CD4-positive, alpha-beta T cell (primary cell): ENCODE measurements at regions not wholly inside any gene's neighbourhood (a gene's known extent, or its start where the extent isn't known, plus 50 kb on each side); places are given as distances from the start of the nearest gene placed in this dataset.

ENCODE experiments used
- ATAC-seq: fragments of 200-7000 bp; cut with Tn5 transposase; one replicate; pipeline ENCODE4 v1.10.0; 2022; ENCODE audit warnings: mild to moderate bottlenecking; ENCODE audit not compliant: poor library complexity
- CTCF ChIA-PET: fragments of 350-600 bp; sonication (Branson Sonifier 250); formaldehyde crosslinking; loops from one replicate; lab custom pipeline; 2021; ENCODE audit warnings: antibody characterized with exemption, inconsistent platforms; lab: Charles Lee
- POLR2A ChIA-PET: fragments of 350-600 bp; sonication (Branson Sonifier 250); formaldehyde crosslinking; loops from one replicate; lab custom pipeline; 2021; ENCODE audit warnings: antibody characterized with exemption, inconsistent platforms; lab: Charles Lee
- DNase-seq, 14 experiments: peaks; one replicate each; pipeline ENCODE4 v3.0.0-alpha.2; 2013 to 2020; ENCODE audit warnings: mixed read lengths in 2 of 14
- H3K27ac ChIP-seq, 2 donors: one replicate each; pipeline versions ENCODE4 v1.5.1 to v1.7.0; 2013; ENCODE audit warnings: low read length in 2 of 2, low read depth in 1 of 2, mild to moderate bottlenecking in 1 of 2
- H3K27me3 ChIP-seq, 2 experiments: 1 replicate in 1 of 2; 2 replicates in 1 of 2; pipeline versions ENCODE4 v1.6.1 to v1.7.0; 2013; ENCODE audit warnings: low read length in 2 of 2, control low read depth in 1 of 2, mild to moderate bottlenecking in 1 of 2, moderate library complexity in 1 of 2; ENCODE audit not compliant: insufficient read depth in 2 of 2, control insufficient read depth in 1 of 2
- H3K36me3 ChIP-seq: one replicate; pipeline ENCODE4 v1.6.1; 2013; ENCODE audit warnings: low read length, control low read depth; ENCODE audit not compliant: insufficient read depth
- H3K4me1 ChIP-seq: one replicate; pipeline ENCODE4 v1.6.1; 2013; ENCODE audit warnings: low read length, control low read depth; ENCODE audit not compliant: insufficient read depth
- H3K4me3 ChIP-seq: one replicate; pipeline ENCODE4 v1.5.1; 2013; ENCODE audit warnings: mild to moderate bottlenecking, low read length, moderate library complexity
- H3K9me3 ChIP-seq, 2 experiments: 1 replicate in 1 of 2; 2 replicates in 1 of 2; pipeline versions ENCODE4 v1.6.1 to v1.7.0; 2013; ENCODE audit warnings: low read length in 2 of 2, mild to moderate bottlenecking in 2 of 2, control low read depth in 1 of 2, moderate library complexity in 1 of 2; ENCODE audit not compliant: control insufficient read depth in 1 of 2, insufficient read depth in 1 of 2
- H3K27ac Mint-ChIP-seq: one replicate; pipeline ENCODE4 v1.8.0; 2020; ENCODE audit warnings: mixed read lengths
- H3K27me3 Mint-ChIP-seq: one replicate; pipeline ENCODE4 v1.8.0; 2021; ENCODE audit warnings: mixed read lengths
- H3K36me3 Mint-ChIP-seq: one replicate; pipeline ENCODE4 v1.8.0; 2021; ENCODE audit warnings: low read depth, mixed read lengths
- H3K4me1 Mint-ChIP-seq: one replicate; pipeline ENCODE4 v1.8.0; 2021; ENCODE audit warnings: low read depth, mixed read lengths
- H3K4me3 Mint-ChIP-seq: one replicate; pipeline ENCODE4 v1.8.0; 2020; ENCODE audit warnings: mild to moderate bottlenecking, mixed read lengths
- H3K9me3 Mint-ChIP-seq: one replicate; pipeline ENCODE4 v1.8.0; 2020; ENCODE audit warnings: mixed read lengths
- intact Hi-C, 2 experiments: fragments of 100-400 bp; cut with DNase I in 1 of 2; cut with micrococcal nuclease in 1 of 2; formaldehyde crosslinking; loops; one replicate each; pipeline versions ENCODE4 v1.15.1 to v1.9.0; 2023 to 2025; cut with DNase I, micrococcal nuclease
- TF ChIP-seq, protein P1 (sequence below): fragments of 200-600 bp; IDR thresholded peaks from one replicate; pipeline ENCODE4 v1.8.0; 2022; ENCODE audit warnings: antibody characterized with exemption, mild to moderate bottlenecking

DNA sequence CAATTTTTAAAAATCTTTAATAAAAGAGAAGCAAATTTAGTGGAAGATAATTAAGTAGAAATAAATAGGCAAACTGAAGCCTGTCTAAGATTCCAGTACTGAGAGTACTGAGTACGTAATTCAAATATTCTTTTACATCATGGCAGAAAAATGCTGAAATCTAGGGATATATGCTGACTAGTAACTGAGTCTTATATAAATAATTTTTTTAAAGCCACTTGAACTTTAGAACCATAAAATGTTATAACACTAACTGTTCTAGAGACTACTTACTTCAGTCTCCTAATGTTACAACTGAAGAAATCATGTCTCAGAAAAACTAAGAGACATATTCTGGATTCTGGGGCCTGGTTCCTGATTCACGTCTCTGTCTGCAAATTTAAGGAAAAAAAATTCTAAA is 230.6 kb upstream of the PLEKHG7 start:
- H3K36me3 Mint-ChIP-seq, result no peaks in the 10 kb centered on the region
- peaks cover 8% of the 10 kb centered on the region for H3K4me1 Mint-ChIP-seq
- no peaks in the 10 kb centered on the region for H3K27me3 Mint-ChIP-seq
- H3K4me3 Mint-ChIP-seq, result no peak overlapping the region
- H3K4me3 ChIP-seq, result no peak overlapping the region
- ChIA-PET POLR2A (no interaction called here), CTCF (no interaction called here)
- no peaks in the 10 kb centered on the region for H3K4me1 ChIP-seq
- ATAC-seq (no peak), DNase-seq (no peak)
- H3K27ac ChIP-seq, result no peak overlapping the region
- no peaks in the 10 kb centered on the region for H3K36me3 ChIP-seq
- H3K9me3 ChIP-seq, result no peaks in the 10 kb centered on the region
- intact Hi-C loops, result no loop called here
- H3K27ac Mint-ChIP-seq, result no peak overlapping the region
- H3K27me3 ChIP-seq, result no peaks in the 10 kb centered on the region
- peaks cover 8% of the 10 kb centered on the region for H3K9me3 Mint-ChIP-seq
- TF ChIP-seq, protein P1, sequence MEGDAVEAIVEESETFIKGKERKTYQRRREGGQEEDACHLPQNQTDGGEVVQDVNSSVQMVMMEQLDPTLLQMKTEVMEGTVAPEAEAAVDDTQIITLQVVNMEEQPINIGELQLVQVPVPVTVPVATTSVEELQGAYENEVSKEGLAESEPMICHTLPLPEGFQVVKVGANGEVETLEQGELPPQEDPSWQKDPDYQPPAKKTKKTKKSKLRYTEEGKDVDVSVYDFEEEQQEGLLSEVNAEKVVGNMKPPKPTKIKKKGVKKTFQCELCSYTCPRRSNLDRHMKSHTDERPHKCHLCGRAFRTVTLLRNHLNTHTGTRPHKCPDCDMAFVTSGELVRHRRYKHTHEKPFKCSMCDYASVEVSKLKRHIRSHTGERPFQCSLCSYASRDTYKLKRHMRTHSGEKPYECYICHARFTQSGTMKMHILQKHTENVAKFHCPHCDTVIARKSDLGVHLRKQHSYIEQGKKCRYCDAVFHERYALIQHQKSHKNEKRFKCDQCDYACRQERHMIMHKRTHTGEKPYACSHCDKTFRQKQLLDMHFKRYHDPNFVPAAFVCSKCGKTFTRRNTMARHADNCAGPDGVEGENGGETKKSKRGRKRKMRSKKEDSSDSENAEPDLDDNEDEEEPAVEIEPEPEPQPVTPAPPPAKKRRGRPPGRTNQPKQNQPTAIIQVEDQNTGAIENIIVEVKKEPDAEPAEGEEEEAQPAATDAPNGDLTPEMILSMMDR, result no peak

DNA sequence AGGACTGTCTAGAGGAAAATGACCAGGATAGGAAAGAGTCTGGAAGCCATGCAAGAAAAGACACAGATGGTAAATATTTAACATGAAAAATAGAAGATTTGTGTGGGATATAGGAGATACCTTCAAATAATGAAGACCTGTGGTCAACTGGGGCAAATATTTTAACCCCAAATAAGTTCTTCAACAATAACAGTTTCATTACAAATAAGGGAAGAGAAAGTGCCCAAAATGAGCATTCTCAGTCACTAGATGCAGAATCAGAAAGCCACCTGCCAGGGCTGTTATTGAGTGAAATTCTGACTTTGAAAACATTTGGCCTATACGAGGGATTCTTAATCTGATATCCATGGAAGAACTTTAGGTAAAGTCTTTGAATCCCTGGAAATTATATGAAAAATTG is 231.2 kb upstream of the PLEKHG7 start:
- Mint-ChIP-seq H3K36me3 (no peaks in the 10 kb centered on the region), H3K27ac (no peak overlapping the region), H3K9me3 (peaks cover 4% of the 10 kb centered on the region), H3K4me1 (peaks cover 8% of the 10 kb centered on the region), H3K4me3 (no peak overlapping the region), H3K27me3 (no peaks in the 10 kb centered on the region)
- Histone ChIP-seq H3K9me3 (no peaks in the 10 kb centered on the region), H3K27ac (no peak overlapping the region), H3K27me3 (no peaks in the 10 kb centered on the region), H3K36me3 (no peaks in the 10 kb centered on the region), H3K4me3 (no peak overlapping the region), H3K4me1 (no peaks in the 10 kb centered on the region)
- DNase-seq (no peak), ATAC-seq (no peak)
- TF ChIP-seq, protein P1, result no peak
- intact Hi-C loops, result no loop called here
- ChIA-PET CTCF (no interaction called here), POLR2A (no interaction called here)

DNA sequence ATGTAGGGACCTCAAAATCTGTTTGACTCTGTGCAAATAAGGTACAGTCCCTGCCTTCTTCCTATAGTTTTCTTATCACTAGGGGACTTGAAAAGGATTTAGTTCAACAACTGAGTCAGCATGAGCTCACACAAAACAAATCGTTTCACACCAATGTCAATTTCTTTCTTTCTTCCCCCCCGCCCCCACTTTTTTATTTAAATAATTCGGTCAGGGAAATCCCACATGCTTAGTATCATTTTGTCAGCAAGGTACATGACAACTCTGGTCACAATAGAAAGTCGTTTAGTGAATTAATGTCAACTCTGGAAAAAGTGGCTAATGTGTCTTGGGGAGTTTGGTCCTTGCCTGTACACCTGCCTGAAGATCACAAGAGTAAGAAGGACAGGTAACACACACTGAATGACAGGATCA is 232.2 kb upstream of the PLEKHG7 start:
- CTCF ChIA-PET, result no interaction called here
- Mint-ChIP-seq H3K36me3 (no peaks in the 10 kb centered on the region), H3K27ac (no peak overlapping the region), H3K4me1 (peaks cover 8% of the 10 kb centered on the region), H3K4me3 (no peak overlapping the region), H3K9me3 (peaks cover under 1% of the 10 kb centered on the region), H3K27me3 (no peaks in the 10 kb centered on the region)
- POLR2A ChIA-PET, result no interaction called here
- Histone ChIP-seq H3K4me3 (no peak overlapping the region), H3K27ac (no peak overlapping the region), H3K4me1 (no peaks in the 10 kb centered on the region), H3K36me3 (no peaks in the 10 kb centered on the region), H3K9me3 (no peaks in the 10 kb centered on the region), H3K27me3 (no peaks in the 10 kb centered on the region)
- TF ChIP-seq, protein P1, result no peak
- ATAC-seq (no peak), DNase-seq (peak in 3 of 14 experiments; percentile 11 to 39 (median 14))
- intact Hi-C loops, result no loop called here
